Upper lobe of left lung (tissue), 6 donors: ENCODE measurements at regions not wholly inside any gene's neighbourhood (a gene's known extent, or its start where the extent isn't known, plus 50 kb on each side); places are given as distances from the start of the nearest gene placed in this dataset.

Experiments
- ATAC-seq, 2 donors: fragments of 200-7000 bp; cut with Tn5 transposase; one replicate each; pipeline ENCODE4 v1.9.1; 2022; ENCODE audit warnings: mild to moderate bottlenecking in 2 of 2, moderate library complexity in 2 of 2; ENCODE audit not compliant: low FRiP score in 2 of 2
- DNase-seq, 2 donors: peaks; one replicate each; pipeline ENCODE4 v3.0.0-alpha.2; 2019 to 2020
- H3K27ac ChIP-seq, 4 donors: fragments of 200-600 bp; sonication (generic); one replicate each; pipeline ENCODE4 v1.5.1; 2016 to 2019
- H3K27me3 ChIP-seq, 4 donors: fragments of 200-600 bp; sonication (generic); one replicate each; pipeline ENCODE4 v1.5.1; 2017 to 2019
- H3K36me3 ChIP-seq, 4 donors: fragments of 200-600 bp; sonication (generic); one replicate each; pipeline ENCODE4 v1.5.1; 2016 to 2019
- H3K4me1 ChIP-seq, 4 donors: fragments of 200-600 bp; sonication (generic); one replicate each; pipeline ENCODE4 v1.5.1; 2018 to 2019
- H3K4me3 ChIP-seq, 4 donors: fragments of 200-600 bp; sonication (generic); one replicate each; pipeline ENCODE4 v1.5.1; 2017 to 2019; ENCODE audit warnings: mild to moderate bottlenecking in 2 of 4, moderate library complexity in 1 of 4
- H3K9me3 ChIP-seq, 4 donors: fragments of 200-600 bp; sonication (generic); one replicate each; pipeline ENCODE4 v1.5.1; 2018 to 2019
- CTCF ChIP-seq, 6 experiments: fragments of 450-650 bp in 4 of 6; fragments of 200-600 bp in 2 of 6; sonication (generic) in 2 of 6; IDR thresholded peaks; one replicate each; pipeline ENCODE4 v1.5.1; 2016 to 2019; ENCODE audit warnings: antibody characterized with exemption in 6 of 6
- EP300 ChIP-seq, 4 donors: sonication (generic); formaldehyde crosslinking; IDR thresholded peaks; one replicate each; pipeline ENCODE4 v1.5.1; 2017; ENCODE audit warnings: antibody characterized with exemption in 4 of 4, control low read depth in 2 of 4
- POLR2A ChIP-seq, 4 donors: fragments of 450-650 bp; IDR thresholded peaks; one replicate each; pipeline ENCODE4 v1.5.1; 2016 to 2017; ENCODE audit warnings: antibody characterized with exemption in 4 of 4, mild to moderate bottlenecking in 2 of 4
- POLR2AphosphoS5 ChIP-seq, 2 donors: sonication (generic); formaldehyde crosslinking; IDR thresholded peaks; one replicate each; pipeline ENCODE4 v1.5.1; 2017; ENCODE audit warnings: antibody characterized with exemption in 2 of 2
- WGBS, 2 donors: methylation state at CpG; one replicate each; pipeline ENCODE4 v1.1.5; 2017 to 2018; 5-methylcytosine and 5-hydroxymethylcytosine counted together
- donor health status: DM: no; HTN: no; CAD: no; lungs with moderate emphysema.
- donor health status: DM: no; HTN: yes; CAD: no; lungs with severe emphysema.

GRCh38 chr2:206379886-206380285 lies 63.4 kb upstream of the ADAM23 start:
- Histone ChIP-seq H3K9me3 (peaks cover 0 to 15% (median 0%) of the 10 kb centered on the region in 4 donors), H3K4me3 (no peak overlapping the region), H3K27ac (no peak overlapping the region), H3K27me3 (no peaks in the 10 kb centered on the region), H3K4me1 (no peaks in the 10 kb centered on the region), H3K36me3 (no peaks in the 10 kb centered on the region)
- WGBS, 2 donors: 34 to 46% methylated on average over 3 of the region's 3 CpGs
- TF ChIP-seq CTCF (IDR thresholded peaks at IDR 0.05): no peak
- no peak for TF ChIP-seq POLR2AphosphoS5 (IDR thresholded peaks at IDR 0.05)
- TF ChIP-seq EP300 (IDR thresholded peaks at IDR 0.05): no peak
- no peak for TF ChIP-seq POLR2A (IDR thresholded peaks at IDR 0.05)
- ATAC-seq: no peak
- no peak for DNase-seq

GRCh38 chr2:206381881-206382280 lies 61.5 kb upstream of the ADAM23 start:
- TF ChIP-seq POLR2A (IDR thresholded peaks at IDR 0.05) (no peak), CTCF (IDR thresholded peaks at IDR 0.05) (no peak), POLR2AphosphoS5 (IDR thresholded peaks at IDR 0.05) (no peak), EP300 (IDR thresholded peaks at IDR 0.05) (no peak)
- Histone ChIP-seq H3K9me3 (peaks cover 0 to 17% (median 0%) of the 10 kb centered on the region in 4 donors), H3K27ac (no peak overlapping the region), H3K27me3 (no peaks in the 10 kb centered on the region), H3K4me1 (no peaks in the 10 kb centered on the region), H3K4me3 (no peak overlapping the region), H3K36me3 (no peaks in the 10 kb centered on the region)
- ATAC-seq: no peak
- DNase-seq: no peak
- WGBS, 2 donors: 91 to 95% methylated on average over 2 of the region's 2 CpGs

GRCh38 chr2:206383669-206384068 lies 59.7 kb upstream of the ADAM23 start:
- peaks cover 0 to 17% (median 0%) of the 10 kb centered on the region in 4 donors for H3K9me3 ChIP-seq
- no peak for TF ChIP-seq EP300 (IDR thresholded peaks at IDR 0.05)
- TF ChIP-seq POLR2AphosphoS5 (IDR thresholded peaks at IDR 0.05): no peak
- no peak for TF ChIP-seq POLR2A (IDR thresholded peaks at IDR 0.05)
- no peak for TF ChIP-seq CTCF (IDR thresholded peaks at IDR 0.05)
- H3K27ac ChIP-seq: no peak overlapping the region
- H3K27me3 ChIP-seq: no peaks in the 10 kb centered on the region
- DNase-seq: no peak
- no peak for ATAC-seq
- H3K36me3 ChIP-seq: no peaks in the 10 kb centered on the region
- no peaks in the 10 kb centered on the region for H3K4me1 ChIP-seq
- WGBS, 2 donors: 74 to 83% methylated on average over 2 of the region's 2 CpGs
- no peak overlapping the region for H3K4me3 ChIP-seq

GRCh38 chr2:206387808-206388207 lies 55.5 kb upstream of the ADAM23 start:
- DNase-seq: no peak
- ATAC-seq: no peak
- peaks cover 0 to 17% (median 0%) of the 10 kb centered on the region in 4 donors for H3K9me3 ChIP-seq
- 89 to 90% methylated on average over 3 of the region's 3 CpGs for WGBS, 2 donors
- H3K27me3 ChIP-seq: no peaks in the 10 kb centered on the region
- no peak overlapping the region for H3K27ac ChIP-seq
- no peaks in the 10 kb centered on the region for H3K4me1 ChIP-seq
- H3K4me3 ChIP-seq: no peak overlapping the region
- TF ChIP-seq EP300 (IDR thresholded peaks at IDR 0.05): no peak
- TF ChIP-seq POLR2A (IDR thresholded peaks at IDR 0.05): no peak
- TF ChIP-seq POLR2AphosphoS5 (IDR thresholded peaks at IDR 0.05): no peak
- no peaks in the 10 kb centered on the region for H3K36me3 ChIP-seq

GRCh38 chr2:206388698-206389097 lies 54.6 kb upstream of the ADAM23 start:
- Histone ChIP-seq H3K27me3 (no peaks in the 10 kb centered on the region), H3K36me3 (no peaks in the 10 kb centered on the region), H3K27ac (no peak overlapping the region), H3K4me3 (no peak overlapping the region), H3K9me3 (peaks cover 0 to 12% (median 0%) of the 10 kb centered on the region in 4 donors), H3K4me1 (no peaks in the 10 kb centered on the region)
- DNase-seq (no peak), ATAC-seq (no peak)
- TF ChIP-seq POLR2A (IDR thresholded peaks at IDR 0.05): no peak
- TF ChIP-seq CTCF (IDR thresholded peaks at IDR 0.05): no peak
- no peak for TF ChIP-seq EP300 (IDR thresholded peaks at IDR 0.05)
- TF ChIP-seq POLR2AphosphoS5 (IDR thresholded peaks at IDR 0.05): no peak
